Stimulated activated effector memory CD8-positive, alpha-beta T cell treated with anti-CD3 and anti-CD28 coated beads, Interleukin-12 subunit alpha, Interleukin-12 subunit beta, amount 100 ng/mL, for 72 hours (primary cell): ENCODE measurements at regions not wholly inside any gene's neighbourhood (a gene's known extent, or its start where the extent isn't known, plus 50 kb on each side); places are given as distances from the start of the nearest gene placed in this dataset.

ENCODE experiments used
- ATAC-seq: fragments of 150-1000 bp; cut with Tn5 transposase; 2 replicates; pipeline ENCODE4 v1.10.0; 2021
- DNase-seq, 2 donors: peaks; one replicate each; pipeline ENCODE4 v3.0.0; 2021 to 2022; ENCODE audit warnings: low spot score in 2 of 2
- H3K27ac Mint-ChIP-seq: one replicate; pipeline ENCODE4 v1.8.0; 2022; ENCODE audit warnings: mild to moderate bottlenecking, mixed read lengths
- H3K36me3 Mint-ChIP-seq: one replicate; pipeline ENCODE4 v1.8.0; 2022; ENCODE audit warnings: mild to moderate bottlenecking, mixed read lengths
- H3K4me1 Mint-ChIP-seq: one replicate; pipeline ENCODE4 v1.8.0; 2022; ENCODE audit warnings: mixed read lengths
- H3K4me3 Mint-ChIP-seq: one replicate; pipeline ENCODE4 v1.8.0; 2022; ENCODE audit warnings: mild to moderate bottlenecking, mixed read lengths
- H3K9me3 Mint-ChIP-seq: one replicate; pipeline ENCODE4 v1.8.0; 2022; ENCODE audit warnings: mixed read lengths

GRCh38 chr12:131348231-131348630 is 362.7 kb upstream of the SFSWAP start:
- no peak overlapping the region for H3K4me3 Mint-ChIP-seq
- no peaks in the 10 kb centered on the region for H3K36me3 Mint-ChIP-seq
- no peaks in the 10 kb centered on the region for H3K4me1 Mint-ChIP-seq
- ATAC-seq (no peak), DNase-seq (no peak)
- H3K9me3 Mint-ChIP-seq, result no peaks in the 10 kb centered on the region
- H3K27ac Mint-ChIP-seq, result no peak overlapping the region

GRCh38 chr12:131348646-131349045 is 362.2 kb upstream of the SFSWAP start:
- DNase-seq (no peak), ATAC-seq (no peak)
- Mint-ChIP-seq H3K27ac (no peak overlapping the region), H3K4me3 (no peak overlapping the region), H3K36me3 (no peaks in the 10 kb centered on the region), H3K4me1 (no peaks in the 10 kb centered on the region), H3K9me3 (no peaks in the 10 kb centered on the region)

- ATAC-seq, result no peak
- Mint-ChIP-seq H3K4me3 (no peak overlapping the region), H3K4me1 (no peaks in the 10 kb centered on the region), H3K9me3 (no peaks in the 10 kb centered on the region), H3K27ac (no peak overlapping the region), H3K36me3 (no peaks in the 10 kb centered on the region)
- no peak for DNase-seq
Measured at GRCh38 chr12:131349397-131350127, 361.3 kb upstream of the SFSWAP start.

- ATAC-seq (no peak), DNase-seq (no peak)
- H3K36me3 Mint-ChIP-seq, result no peaks in the 10 kb centered on the region
- no peaks in the 10 kb centered on the region for H3K9me3 Mint-ChIP-seq
- H3K4me1 Mint-ChIP-seq, result no peaks in the 10 kb centered on the region
- no peak overlapping the region for H3K4me3 Mint-ChIP-seq
- no peak overlapping the region for H3K27ac Mint-ChIP-seq
Measured at GRCh38 chr12:131350943-131351318, 360.0 kb upstream of the SFSWAP start.

GRCh38 chr12:131351319-131352028 is 359.4 kb upstream of the SFSWAP start:
- no peaks in the 10 kb centered on the region for H3K4me1 Mint-ChIP-seq
- H3K9me3 Mint-ChIP-seq, result no peaks in the 10 kb centered on the region
- DNase-seq, result no peak
- no peak overlapping the region for H3K27ac Mint-ChIP-seq
- H3K36me3 Mint-ChIP-seq, result no peaks in the 10 kb centered on the region
- ATAC-seq, result peak; percentile 38
- no peak overlapping the region for H3K4me3 Mint-ChIP-seq

GRCh38 chr12:131352296-131352900 is 358.5 kb upstream of the SFSWAP start:
- ATAC-seq, result no peak
- Mint-ChIP-seq H3K36me3 (no peaks in the 10 kb centered on the region), H3K27ac (no peak overlapping the region), H3K4me3 (no peak overlapping the region), H3K9me3 (no peaks in the 10 kb centered on the region), H3K4me1 (no peaks in the 10 kb centered on the region)
- DNase-seq, result no peak

GRCh38 chr12:131353376-131353775 is 357.5 kb upstream of the SFSWAP start:
- no peak overlapping the region for H3K27ac Mint-ChIP-seq
- no peak for ATAC-seq
- no peaks in the 10 kb centered on the region for H3K4me1 Mint-ChIP-seq
- H3K4me3 Mint-ChIP-seq, result no peak overlapping the region
- DNase-seq, result no peak
- H3K36me3 Mint-ChIP-seq, result no peaks in the 10 kb centered on the region
- no peaks in the 10 kb centered on the region for H3K9me3 Mint-ChIP-seq

GRCh38 chr12:131353826-131354225 is 357.1 kb upstream of the SFSWAP start:
- H3K4me3 Mint-ChIP-seq, result no peak overlapping the region
- H3K36me3 Mint-ChIP-seq, result no peaks in the 10 kb centered on the region
- no peaks in the 10 kb centered on the region for H3K4me1 Mint-ChIP-seq

GRCh38 chr12:131355361-131356245 is 355.3 kb upstream of the SFSWAP start:
- ATAC-seq, result peak; percentile 5
- no peaks in the 10 kb centered on the region for H3K4me1 Mint-ChIP-seq

More at GRCh38 chr12:131353826-131354225, 357.1 kb upstream of the SFSWAP start:
- ATAC-seq (no peak), DNase-seq (no peak)
- Mint-ChIP-seq H3K27ac (no peak overlapping the region), H3K9me3 (no peaks in the 10 kb centered on the region)

GRCh38 chr12:131356485-131357184 is 354.3 kb upstream of the SFSWAP start:
- Mint-ChIP-seq H3K4me1 (no peaks in the 10 kb centered on the region), H3K27ac (no peak overlapping the region), H3K36me3 (no peaks in the 10 kb centered on the region), H3K9me3 (no peaks in the 10 kb centered on the region), H3K4me3 (no peak overlapping the region)
- DNase-seq (no peak), ATAC-seq (no peak)

More at GRCh38 chr12:131355361-131356245, 355.3 kb upstream of the SFSWAP start:
- Mint-ChIP-seq H3K4me3 (no peak overlapping the region), H3K27ac (no peak overlapping the region), H3K9me3 (no peaks in the 10 kb centered on the region), H3K36me3 (no peaks in the 10 kb centered on the region)
- DNase-seq, result no peak

- no peaks in the 10 kb centered on the region for H3K36me3 Mint-ChIP-seq
- H3K4me1 Mint-ChIP-seq, result no peaks in the 10 kb centered on the region
- no peak overlapping the region for H3K4me3 Mint-ChIP-seq
- H3K9me3 Mint-ChIP-seq, result no peaks in the 10 kb centered on the region
- DNase-seq (no peak), ATAC-seq (no peak)
- H3K27ac Mint-ChIP-seq, result no peak overlapping the region
Measured at GRCh38 chr12:131357185-131357747, 353.6 kb upstream of the SFSWAP start.

GRCh38 chr12:131357920-131358319 is 353.0 kb upstream of the SFSWAP start:
- Mint-ChIP-seq H3K4me1 (no peaks in the 10 kb centered on the region), H3K27ac (no peak overlapping the region), H3K36me3 (no peaks in the 10 kb centered on the region), H3K9me3 (no peaks in the 10 kb centered on the region), H3K4me3 (no peak overlapping the region)
- DNase-seq (no peak), ATAC-seq (no peak)

GRCh38 chr12:131362291-131363211 is 348.3 kb upstream of the SFSWAP start:
- DNase-seq (no peak), ATAC-seq (no peak)
- H3K4me3 Mint-ChIP-seq, result no peak overlapping the region
- no peaks in the 10 kb centered on the region for H3K36me3 Mint-ChIP-seq
- no peak overlapping the region for H3K27ac Mint-ChIP-seq
- H3K4me1 Mint-ChIP-seq, result no peaks in the 10 kb centered on the region
- H3K9me3 Mint-ChIP-seq, result no peaks in the 10 kb centered on the region

GRCh38 chr12:131363393-131363792 is 347.5 kb upstream of the SFSWAP start:
- H3K4me3 Mint-ChIP-seq, result no peak overlapping the region
- ATAC-seq, result no peak
- H3K36me3 Mint-ChIP-seq, result no peaks in the 10 kb centered on the region
- no peak overlapping the region for H3K27ac Mint-ChIP-seq
- H3K4me1 Mint-ChIP-seq, result no peaks in the 10 kb centered on the region
- DNase-seq, result no peak
- H3K9me3 Mint-ChIP-seq, result no peaks in the 10 kb centered on the region
